ENCODE measurements at regions not wholly inside any gene's neighbourhood (a gene's known extent, or its start where the extent isn't known, plus 50 kb on each side); places are given as distances from the start of the nearest gene placed in this dataset.

- Mint-ChIP-seq H3K36me3 (ENCODE audit: insufficient read depth) (no peaks in the 10 kb centered on the region), H3K4me3 (ENCODE audit: low read depth) (peak overlapping the region; percentile 5), H3K27ac (peak overlapping the region; percentile 35), H3K27me3 (no peaks in the 10 kb centered on the region), H3K9me3 (ENCODE audit: low read depth) (peaks cover 3% of the 10 kb centered on the region), H3K4me1 (ENCODE audit: low read depth) (peaks cover 30% of the 10 kb centered on the region)
- no peak for DNase-seq (ENCODE audit: low spot score, unreplicated experiment)
- no peak for TF ChIP-seq CTCF (IDR thresholded peaks at IDR 0.05; ENCODE audit: unreplicated experiment)
These were observed 105.1 kb upstream of the ADGRF1 start for GRCh38 chr6:47147175-47147727.

GRCh38 chr6:47146431-47147174 is 104.5 kb upstream of the ADGRF1 start:
- H3K9me3 Mint-ChIP-seq (ENCODE audit: low read depth), result peaks cover 4% of the 10 kb centered on the region
- TF ChIP-seq CTCF (IDR thresholded peaks at IDR 0.05; ENCODE audit: unreplicated experiment), result no peak
- H3K4me3 Mint-ChIP-seq (ENCODE audit: low read depth), result peak overlapping the region; percentile 5

GRCh38 chr6:47145212-47145611 is 103.1 kb upstream of the ADGRF1 start:
- peaks cover 30% of the 10 kb centered on the region for H3K4me1 Mint-ChIP-seq (ENCODE audit: low read depth)
- DNase-seq (ENCODE audit: low spot score, unreplicated experiment), result no peak
- no peak overlapping the region for H3K27ac Mint-ChIP-seq
- H3K4me3 Mint-ChIP-seq (ENCODE audit: low read depth), result no peak overlapping the region
- H3K9me3 Mint-ChIP-seq (ENCODE audit: low read depth), result peaks cover 4% of the 10 kb centered on the region
- no peaks in the 10 kb centered on the region for H3K27me3 Mint-ChIP-seq
- TF ChIP-seq CTCF (IDR thresholded peaks at IDR 0.05; ENCODE audit: unreplicated experiment), result no peak
- H3K36me3 Mint-ChIP-seq (ENCODE audit: insufficient read depth), result no peaks in the 10 kb centered on the region

More at GRCh38 chr6:47146431-47147174, 104.5 kb upstream of the ADGRF1 start:
- no peak for DNase-seq (ENCODE audit: low spot score, unreplicated experiment)
- Mint-ChIP-seq H3K27me3 (no peaks in the 10 kb centered on the region), H3K27ac (peak overlapping the region; percentile 35), H3K4me1 (ENCODE audit: low read depth) (peaks cover 30% of the 10 kb centered on the region), H3K36me3 (ENCODE audit: insufficient read depth) (no peaks in the 10 kb centered on the region)

- Mint-ChIP-seq H3K4me3 (ENCODE audit: low read depth) (no peak overlapping the region), H3K9me3 (ENCODE audit: low read depth) (peaks cover 4% of the 10 kb centered on the region), H3K4me1 (ENCODE audit: low read depth) (peaks cover 26% of the 10 kb centered on the region), H3K27ac (no peak overlapping the region), H3K36me3 (ENCODE audit: insufficient read depth) (no peaks in the 10 kb centered on the region), H3K27me3 (no peaks in the 10 kb centered on the region)
- TF ChIP-seq CTCF (IDR thresholded peaks at IDR 0.05; ENCODE audit: unreplicated experiment), result no peak
- DNase-seq (ENCODE audit: low spot score, unreplicated experiment), result no peak
These were observed 102.2 kb upstream of the ADGRF1 start for GRCh38 chr6:47144306-47144705.

GRCh38 chr6:47141963-47142362 is 99.8 kb upstream of the ADGRF1 start:
- DNase-seq (ENCODE audit: low spot score, unreplicated experiment), result no peak
- Mint-ChIP-seq H3K4me3 (ENCODE audit: low read depth) (no peak overlapping the region), H3K36me3 (ENCODE audit: insufficient read depth) (no peaks in the 10 kb centered on the region), H3K27me3 (no peaks in the 10 kb centered on the region), H3K9me3 (ENCODE audit: low read depth) (peaks cover 4% of the 10 kb centered on the region), H3K27ac (no peak overlapping the region), H3K4me1 (ENCODE audit: low read depth) (peaks cover 15% of the 10 kb centered on the region)
- TF ChIP-seq CTCF (IDR thresholded peaks at IDR 0.05; ENCODE audit: unreplicated experiment), result no peak

Data from progenitor cell of endocrine pancreas (in vitro differentiated cells).